ENCODE measurements at regions not wholly inside any gene's neighbourhood (a gene's known extent, or its start where the extent isn't known, plus 50 kb on each side); places are given as distances from the start of the nearest gene placed in this dataset.

DNA sequence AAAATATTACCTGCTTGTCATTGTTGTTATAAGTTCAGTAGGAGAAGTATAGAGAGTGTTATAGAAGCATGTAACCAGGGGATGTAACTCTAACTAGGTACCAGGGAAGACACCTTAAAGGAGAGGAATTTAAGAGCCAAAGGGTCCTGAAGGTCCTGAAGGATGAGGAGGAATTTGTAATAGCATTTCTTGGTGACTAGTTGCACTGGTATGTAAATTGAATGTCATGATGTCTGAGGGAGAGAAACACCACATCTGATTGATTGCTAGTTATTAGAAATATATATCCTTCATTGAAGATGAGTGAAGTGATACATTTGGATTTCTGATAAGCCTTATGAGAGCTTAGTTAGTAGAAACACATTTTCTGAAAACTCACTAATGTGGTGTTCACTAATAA is 643.8 kb downstream of the RFPL4B start:
- Mint-ChIP-seq H3K4me3 (no peak overlapping the region), H3K27ac (no peak overlapping the region), H3K9me3 (peaks cover 9% of the 10 kb centered on the region), H3K36me3 (ENCODE audit: low read depth) (peaks cover 4% of the 10 kb centered on the region), H3K4me1 (peaks cover 15% of the 10 kb centered on the region), H3K27me3 (ENCODE audit: low read depth, poor library complexity) (no peaks in the 10 kb centered on the region)
- no peak for DNase-seq
- TF ChIP-seq, protein P1, sequence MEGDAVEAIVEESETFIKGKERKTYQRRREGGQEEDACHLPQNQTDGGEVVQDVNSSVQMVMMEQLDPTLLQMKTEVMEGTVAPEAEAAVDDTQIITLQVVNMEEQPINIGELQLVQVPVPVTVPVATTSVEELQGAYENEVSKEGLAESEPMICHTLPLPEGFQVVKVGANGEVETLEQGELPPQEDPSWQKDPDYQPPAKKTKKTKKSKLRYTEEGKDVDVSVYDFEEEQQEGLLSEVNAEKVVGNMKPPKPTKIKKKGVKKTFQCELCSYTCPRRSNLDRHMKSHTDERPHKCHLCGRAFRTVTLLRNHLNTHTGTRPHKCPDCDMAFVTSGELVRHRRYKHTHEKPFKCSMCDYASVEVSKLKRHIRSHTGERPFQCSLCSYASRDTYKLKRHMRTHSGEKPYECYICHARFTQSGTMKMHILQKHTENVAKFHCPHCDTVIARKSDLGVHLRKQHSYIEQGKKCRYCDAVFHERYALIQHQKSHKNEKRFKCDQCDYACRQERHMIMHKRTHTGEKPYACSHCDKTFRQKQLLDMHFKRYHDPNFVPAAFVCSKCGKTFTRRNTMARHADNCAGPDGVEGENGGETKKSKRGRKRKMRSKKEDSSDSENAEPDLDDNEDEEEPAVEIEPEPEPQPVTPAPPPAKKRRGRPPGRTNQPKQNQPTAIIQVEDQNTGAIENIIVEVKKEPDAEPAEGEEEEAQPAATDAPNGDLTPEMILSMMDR (IDR thresholded peaks at IDR 0.05), result no peak

DNA sequence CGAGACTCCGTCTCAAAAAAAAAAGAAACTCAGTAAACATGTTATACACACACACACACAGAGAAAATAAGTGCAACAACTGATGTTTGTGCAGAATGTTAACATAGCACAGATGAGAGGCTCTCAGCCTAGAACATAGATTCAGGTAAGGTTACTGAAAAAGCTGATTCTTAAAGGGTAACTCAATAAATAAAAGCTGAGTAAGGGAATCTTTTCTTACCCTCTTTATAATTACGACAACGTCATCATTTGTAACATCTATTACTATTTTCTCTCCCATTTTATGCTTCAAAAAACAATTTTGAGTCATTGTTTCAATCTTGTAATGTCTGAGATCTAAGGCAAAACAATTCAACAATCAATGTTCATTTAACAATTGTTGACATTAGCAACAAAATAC is 644.8 kb downstream of the RFPL4B start:
- DNase-seq, result no peak
- Mint-ChIP-seq H3K9me3 (peaks cover 9% of the 10 kb centered on the region), H3K27me3 (ENCODE audit: low read depth, poor library complexity) (no peaks in the 10 kb centered on the region), H3K4me1 (peaks cover 15% of the 10 kb centered on the region), H3K4me3 (no peak overlapping the region), H3K27ac (no peak overlapping the region), H3K36me3 (ENCODE audit: low read depth) (peaks cover 4% of the 10 kb centered on the region)
- TF ChIP-seq, protein P1 (IDR thresholded peaks at IDR 0.05), result no peak

DNA sequence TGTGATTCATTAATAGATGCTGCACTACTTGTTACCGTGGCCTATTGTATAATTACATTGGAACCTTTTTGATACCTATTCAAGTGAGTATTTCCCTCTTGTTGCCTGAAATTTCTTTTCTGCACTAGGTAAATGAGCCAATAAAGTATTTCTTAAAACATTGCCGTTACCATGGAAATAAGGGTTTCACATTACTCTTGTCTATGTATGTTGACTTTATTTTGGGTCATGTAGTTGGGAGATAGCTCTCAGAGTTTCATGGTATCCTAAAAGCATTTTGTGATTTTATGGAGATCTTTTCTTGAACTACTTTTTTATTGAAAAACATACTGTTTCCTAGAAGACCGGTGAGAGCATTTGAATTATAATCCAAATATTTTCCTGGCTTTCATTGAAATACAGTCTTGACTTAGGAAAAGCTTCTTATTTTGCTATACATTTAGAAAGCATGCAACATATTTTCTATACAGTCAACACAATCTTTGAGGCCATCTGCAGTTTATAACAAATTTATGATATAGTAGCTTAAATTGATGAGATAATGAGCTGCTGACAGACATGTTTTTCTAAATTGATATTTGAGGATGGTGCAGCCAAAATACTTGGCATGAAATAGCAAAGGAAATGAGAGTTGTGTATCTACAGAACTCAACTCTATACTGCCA is 650.4 kb downstream of the RFPL4B start:
- no peak overlapping the region for H3K4me3 Mint-ChIP-seq
- no peak for DNase-seq
- no peaks in the 10 kb centered on the region for H3K27me3 Mint-ChIP-seq (ENCODE audit: low read depth, poor library complexity)
- H3K9me3 Mint-ChIP-seq, result no peaks in the 10 kb centered on the region
- TF ChIP-seq, protein P1 (IDR thresholded peaks at IDR 0.05), result no peak
- no peaks in the 10 kb centered on the region for H3K36me3 Mint-ChIP-seq (ENCODE audit: low read depth)
- H3K27ac Mint-ChIP-seq, result no peak overlapping the region
- H3K4me1 Mint-ChIP-seq, result peaks cover 18% of the 10 kb centered on the region

DNA sequence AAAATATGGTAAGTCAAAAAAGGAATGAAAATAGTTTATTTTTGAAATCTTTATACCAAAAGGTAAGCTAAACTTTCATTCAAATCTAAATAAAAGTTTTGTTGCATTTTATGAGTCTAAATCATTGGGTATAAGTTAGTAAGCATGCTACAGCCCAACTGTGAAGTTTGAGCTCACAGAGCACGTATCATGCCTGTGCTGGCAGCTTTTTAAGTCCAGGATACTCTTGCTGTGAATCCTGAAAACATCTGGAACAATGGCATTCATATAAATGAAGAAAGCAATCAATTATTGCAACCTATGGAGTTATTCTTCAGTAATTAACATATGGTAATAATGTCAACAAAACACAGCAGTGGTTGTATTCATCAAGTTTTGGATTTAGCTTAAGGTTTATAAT is 656.9 kb downstream of the RFPL4B start:
- no peak overlapping the region for H3K27ac Mint-ChIP-seq
- TF ChIP-seq, protein P1 (IDR thresholded peaks at IDR 0.05), result no peak
- peaks cover 17% of the 10 kb centered on the region for H3K4me1 Mint-ChIP-seq
- DNase-seq, result no peak
- no peaks in the 10 kb centered on the region for H3K27me3 Mint-ChIP-seq (ENCODE audit: low read depth, poor library complexity)
- no peak overlapping the region for H3K4me3 Mint-ChIP-seq
- H3K36me3 Mint-ChIP-seq (ENCODE audit: low read depth), result peaks cover 5% of the 10 kb centered on the region
- H3K9me3 Mint-ChIP-seq, result no peaks in the 10 kb centered on the region

DNA sequence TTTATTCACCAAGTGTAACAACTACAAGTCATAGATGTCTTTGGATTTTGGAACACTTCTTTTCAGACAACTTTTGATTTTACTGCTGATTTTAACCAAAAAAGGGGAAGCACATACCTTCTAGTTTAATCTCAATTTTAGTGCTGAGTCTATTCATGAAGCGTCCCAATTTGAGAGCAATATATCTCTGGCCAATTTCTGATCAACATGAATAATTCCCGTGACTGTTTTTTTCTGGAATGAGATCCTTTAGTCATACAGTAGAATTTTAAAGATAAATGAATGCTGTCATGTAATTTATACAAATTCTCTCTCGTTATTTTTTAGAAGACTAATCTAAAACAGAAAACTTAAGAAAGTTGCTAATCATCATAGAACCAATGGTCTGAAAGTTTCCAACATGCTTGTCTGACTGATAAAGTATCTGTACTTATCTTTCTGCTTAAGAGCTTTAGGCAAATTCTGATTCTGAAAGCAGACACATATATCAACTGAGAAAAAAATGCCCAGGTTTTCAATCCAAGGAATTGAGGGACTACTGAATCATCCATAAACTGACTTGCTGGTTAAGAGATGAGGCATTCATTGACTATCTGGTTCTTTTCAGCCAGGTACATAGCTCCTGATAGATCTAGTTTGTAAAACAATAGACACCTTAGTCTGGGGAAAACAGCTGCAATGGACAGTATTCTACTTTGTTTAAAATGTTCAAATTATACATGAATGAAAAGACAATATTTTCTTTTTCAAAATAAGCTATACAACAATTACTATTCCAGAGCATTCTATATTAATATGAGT is 657.5 kb downstream of the RFPL4B start:
- H3K4me1 Mint-ChIP-seq, result peaks cover 17% of the 10 kb centered on the region
- H3K9me3 Mint-ChIP-seq, result no peaks in the 10 kb centered on the region
- DNase-seq, result no peak
- no peaks in the 10 kb centered on the region for H3K27me3 Mint-ChIP-seq (ENCODE audit: low read depth, poor library complexity)
- no peak overlapping the region for H3K4me3 Mint-ChIP-seq
- H3K36me3 Mint-ChIP-seq (ENCODE audit: low read depth), result peaks cover 5% of the 10 kb centered on the region
- TF ChIP-seq, protein P1 (IDR thresholded peaks at IDR 0.05), result no peak
- H3K27ac Mint-ChIP-seq, result no peak overlapping the region

All from nephron progenitor cell (in vitro differentiated cells).